ENCODE measurements at regions not wholly inside any gene's neighbourhood (a gene's known extent, or its start where the extent isn't known, plus 50 kb on each side); places are given as distances from the start of the nearest gene placed in this dataset.

DNA sequence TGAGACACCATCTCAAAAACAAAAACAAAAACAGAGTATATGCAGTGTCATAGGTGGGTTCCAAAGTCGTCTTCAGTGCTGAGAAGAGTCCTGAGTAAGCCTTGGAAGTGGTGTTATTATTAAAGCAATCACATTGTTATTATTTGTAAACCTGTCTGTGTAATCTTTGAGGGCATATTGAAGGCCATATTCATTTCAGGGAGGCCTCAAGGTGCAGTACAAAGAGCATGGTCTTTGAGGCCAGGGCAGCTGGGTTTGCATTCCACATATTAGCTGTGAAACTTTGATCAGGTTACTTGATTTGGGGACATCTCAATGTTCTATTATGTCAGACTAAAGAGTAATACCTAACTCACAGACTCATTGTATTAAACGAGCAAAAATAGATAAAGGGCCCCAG lies 139.3 kb upstream of the SOX4 start:
- TF ChIP-seq, protein P1, sequence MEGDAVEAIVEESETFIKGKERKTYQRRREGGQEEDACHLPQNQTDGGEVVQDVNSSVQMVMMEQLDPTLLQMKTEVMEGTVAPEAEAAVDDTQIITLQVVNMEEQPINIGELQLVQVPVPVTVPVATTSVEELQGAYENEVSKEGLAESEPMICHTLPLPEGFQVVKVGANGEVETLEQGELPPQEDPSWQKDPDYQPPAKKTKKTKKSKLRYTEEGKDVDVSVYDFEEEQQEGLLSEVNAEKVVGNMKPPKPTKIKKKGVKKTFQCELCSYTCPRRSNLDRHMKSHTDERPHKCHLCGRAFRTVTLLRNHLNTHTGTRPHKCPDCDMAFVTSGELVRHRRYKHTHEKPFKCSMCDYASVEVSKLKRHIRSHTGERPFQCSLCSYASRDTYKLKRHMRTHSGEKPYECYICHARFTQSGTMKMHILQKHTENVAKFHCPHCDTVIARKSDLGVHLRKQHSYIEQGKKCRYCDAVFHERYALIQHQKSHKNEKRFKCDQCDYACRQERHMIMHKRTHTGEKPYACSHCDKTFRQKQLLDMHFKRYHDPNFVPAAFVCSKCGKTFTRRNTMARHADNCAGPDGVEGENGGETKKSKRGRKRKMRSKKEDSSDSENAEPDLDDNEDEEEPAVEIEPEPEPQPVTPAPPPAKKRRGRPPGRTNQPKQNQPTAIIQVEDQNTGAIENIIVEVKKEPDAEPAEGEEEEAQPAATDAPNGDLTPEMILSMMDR (IDR thresholded peaks at IDR 0.05; ENCODE audit: borderline replicate concordance, extremely low read depth, insufficient read depth), result no peak
- Histone ChIP-seq H3K36me3 (ENCODE audit: control insufficient read depth in 2 of 3, insufficient read depth in 3 of 3, low read length in 3 of 3) (no peaks in the 10 kb centered on the region), H3K9ac (ENCODE audit: low read length in 3 of 3) (no peak overlapping the region), H3K4me3 (ENCODE audit: low read length in 3 of 3) (no peak overlapping the region), H3K4me1 (ENCODE audit: control insufficient read depth in 2 of 3, insufficient read depth in 2 of 3, low read depth in 1 of 3, low read length in 3 of 3) (no peaks in the 10 kb centered on the region), H3K27ac (ENCODE audit: low read depth in 2 of 2, low read length in 2 of 2) (no peak overlapping the region), H3K9me3 (ENCODE audit: control insufficient read depth in 2 of 3, insufficient read depth in 1 of 3, low read length in 3 of 3) (no peaks in the 10 kb centered on the region), H3K27me3 (ENCODE audit: control insufficient read depth, insufficient read depth, low read length) (no peaks in the 10 kb centered on the region)
- FAIRE-seq (no peak), DNase-seq (no peak)
- intact Hi-C loops (cut with DNase I), result no loop called here

DNA sequence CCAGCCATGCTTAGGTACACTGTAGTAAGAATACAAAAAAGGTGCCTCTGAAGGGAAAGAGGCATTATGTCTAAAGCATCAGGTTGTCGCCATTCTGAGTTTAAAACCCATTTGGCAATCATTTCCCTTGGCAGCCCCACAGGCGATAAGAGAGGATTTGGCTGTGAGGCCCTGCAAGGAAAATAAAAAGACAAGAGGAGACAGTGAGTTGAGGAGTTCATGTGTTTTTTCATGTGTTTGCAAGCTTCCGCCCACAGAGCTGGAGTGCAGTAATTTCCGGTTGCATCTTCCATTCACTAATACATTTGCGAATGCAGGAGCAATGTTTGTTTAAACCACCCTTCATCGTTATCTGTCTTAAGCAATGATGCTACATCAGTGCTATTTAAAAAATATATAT lies 138.5 kb upstream of the SOX4 start:
- H3K4me1 ChIP-seq (ENCODE audit: control insufficient read depth in 2 of 3, insufficient read depth in 2 of 3, low read depth in 1 of 3, low read length in 3 of 3), result no peaks in the 10 kb centered on the region
- no peaks in the 10 kb centered on the region for H3K36me3 ChIP-seq (ENCODE audit: control insufficient read depth in 2 of 3, insufficient read depth in 3 of 3, low read length in 3 of 3)
- no peaks in the 10 kb centered on the region for H3K9me3 ChIP-seq (ENCODE audit: control insufficient read depth in 2 of 3, insufficient read depth in 1 of 3, low read length in 3 of 3)
- peak in 1 of 5 donors; percentile 13 for DNase-seq
- H3K27me3 ChIP-seq (ENCODE audit: control insufficient read depth, insufficient read depth, low read length), result no peaks in the 10 kb centered on the region
- TF ChIP-seq, protein P1 (IDR thresholded peaks at IDR 0.05; ENCODE audit: borderline replicate concordance, extremely low read depth, insufficient read depth), result no peak
- FAIRE-seq, result no peak
- no peak overlapping the region for H3K4me3 ChIP-seq (ENCODE audit: low read length in 3 of 3)
- intact Hi-C loops (cut with DNase I), result no loop called here
- no peak overlapping the region for H3K27ac ChIP-seq (ENCODE audit: low read depth in 2 of 2, low read length in 2 of 2)
- H3K9ac ChIP-seq (ENCODE audit: low read length in 3 of 3), result no peak overlapping the region

DNA sequence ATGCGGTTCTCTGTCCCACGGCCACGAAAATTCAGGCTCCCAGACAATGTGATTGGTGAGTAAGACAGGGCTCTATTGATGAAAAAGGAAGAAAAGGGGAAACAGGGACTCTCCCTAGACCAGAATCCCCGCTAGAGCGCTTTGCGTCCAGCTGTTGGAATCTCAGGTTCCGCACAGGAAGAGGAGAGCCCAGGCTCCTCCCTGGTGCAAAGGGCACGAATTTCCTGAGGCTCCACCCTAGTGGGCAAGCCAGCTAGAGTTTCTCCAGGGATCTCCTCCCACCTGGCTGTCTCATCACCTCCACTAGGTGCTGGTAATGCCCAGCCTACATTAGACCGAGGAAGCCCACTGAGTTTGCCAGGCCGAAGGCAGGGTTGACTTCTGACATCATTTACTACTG lies 135.9 kb upstream of the SOX4 start:
- H3K27ac ChIP-seq (ENCODE audit: low read depth in 2 of 2, low read length in 2 of 2), result no peak overlapping the region
- intact Hi-C loops (cut with DNase I), result no loop called here
- no peaks in the 10 kb centered on the region for H3K36me3 ChIP-seq (ENCODE audit: control insufficient read depth in 2 of 3, insufficient read depth in 3 of 3, low read length in 3 of 3)
- no peaks in the 10 kb centered on the region for H3K27me3 ChIP-seq (ENCODE audit: control insufficient read depth, insufficient read depth, low read length)
- no peak overlapping the region for H3K9ac ChIP-seq (ENCODE audit: low read length in 3 of 3)
- H3K9me3 ChIP-seq (ENCODE audit: control insufficient read depth in 2 of 3, insufficient read depth in 1 of 3, low read length in 3 of 3), result no peaks in the 10 kb centered on the region
- TF ChIP-seq, protein P1 (IDR thresholded peaks at IDR 0.05; ENCODE audit: borderline replicate concordance, extremely low read depth, insufficient read depth), result no peak
- no peak overlapping the region for H3K4me3 ChIP-seq (ENCODE audit: low read length in 3 of 3)
- no peaks in the 10 kb centered on the region for H3K4me1 ChIP-seq (ENCODE audit: control insufficient read depth in 2 of 3, insufficient read depth in 2 of 3, low read depth in 1 of 3, low read length in 3 of 3)
- no peak for DNase-seq
- FAIRE-seq, result no peak

DNA sequence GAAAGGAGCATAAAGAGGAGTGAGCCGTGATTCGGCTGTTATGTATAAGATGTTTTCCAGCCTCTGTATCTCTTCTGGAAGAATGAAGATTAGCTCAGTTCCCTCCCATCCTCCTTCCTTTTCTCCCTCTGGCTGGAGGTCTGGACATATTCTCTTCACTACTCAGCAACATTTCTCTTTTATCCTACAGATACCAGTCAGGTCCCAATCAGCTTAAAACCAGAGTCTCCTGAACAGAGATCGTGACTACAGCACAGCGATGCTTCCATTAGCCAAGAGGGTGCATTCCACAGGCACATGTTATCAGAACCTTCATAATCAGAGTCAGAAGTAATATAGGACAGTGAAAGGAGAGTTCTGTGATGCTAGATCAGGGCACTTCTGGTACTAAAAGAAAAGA lies 133.9 kb upstream of the SOX4 start:
- no peak overlapping the region for H3K4me3 ChIP-seq (ENCODE audit: low read length in 3 of 3)
- DNase-seq (no peak), FAIRE-seq (no peak)
- no peak overlapping the region for H3K9ac ChIP-seq (ENCODE audit: low read length in 3 of 3)
- intact Hi-C loops (cut with DNase I), result no loop called here
- no peaks in the 10 kb centered on the region for H3K4me1 ChIP-seq (ENCODE audit: control insufficient read depth in 2 of 3, insufficient read depth in 2 of 3, low read depth in 1 of 3, low read length in 3 of 3)
- TF ChIP-seq, protein P1 (IDR thresholded peaks at IDR 0.05; ENCODE audit: borderline replicate concordance, extremely low read depth, insufficient read depth), result no peak
- no peaks in the 10 kb centered on the region for H3K27me3 ChIP-seq (ENCODE audit: control insufficient read depth, insufficient read depth, low read length)
- no peaks in the 10 kb centered on the region for H3K9me3 ChIP-seq (ENCODE audit: control insufficient read depth in 2 of 3, insufficient read depth in 1 of 3, low read length in 3 of 3)
- H3K27ac ChIP-seq (ENCODE audit: low read depth in 2 of 2, low read length in 2 of 2), result no peak overlapping the region
- H3K36me3 ChIP-seq (ENCODE audit: control insufficient read depth in 2 of 3, insufficient read depth in 3 of 3, low read length in 3 of 3), result no peaks in the 10 kb centered on the region

All from kidney (tissue), 13 donors.